ENCODE measurements at regions not wholly inside any gene's neighbourhood (a gene's known extent, or its start where the extent isn't known, plus 50 kb on each side); places are given as distances from the start of the nearest gene placed in this dataset.

GRCh38 chr5:74152136-74152535, 488.4 kb downstream of the ENC1 start:
- POLR2A ChIA-PET = no interaction called here

GRCh38 chr5:74149395-74149794, 491.1 kb downstream of the ENC1 start:
- ChIA-PET POLR2A (no interaction called here), CTCF (no interaction called here)

More at GRCh38 chr5:74152136-74152535, 488.4 kb downstream of the ENC1 start:
- CTCF ChIA-PET = no interaction called here

GRCh38 chr5:74148321-74148720, 492.2 kb downstream of the ENC1 start:
- CTCF ChIA-PET = no interaction called here
- POLR2A ChIA-PET = no interaction called here

GRCh38 chr5:74146796-74147195, 493.7 kb downstream of the ENC1 start:
- CTCF ChIA-PET = no interaction called here

GRCh38 chr5:74145951-74146350, 494.6 kb downstream of the ENC1 start:
- ChIA-PET CTCF (no interaction called here), POLR2A (no interaction called here)

More at GRCh38 chr5:74146796-74147195, 493.7 kb downstream of the ENC1 start:
- POLR2A ChIA-PET = no interaction called here

- ChIA-PET POLR2A (no interaction called here), CTCF (no interaction called here)
These were observed 496.7 kb downstream of the ENC1 start for GRCh38 chr5:74143721-74144330.

- ChIA-PET CTCF (no interaction called here), POLR2A (no interaction called here)
These were observed 497.4 kb downstream of the ENC1 start for GRCh38 chr5:74143151-74143550.

- ChIA-PET CTCF (no interaction called here), POLR2A (no interaction called here)
These were observed 499.5 kb downstream of the ENC1 start for GRCh38 chr5:74141053-74141452.

GRCh38 chr5:74140409-74140808, 500.1 kb downstream of the ENC1 start:
- POLR2A ChIA-PET = no interaction called here
- CTCF ChIA-PET = no interaction called here

- POLR2A ChIA-PET = no interaction called here
- CTCF ChIA-PET = no interaction called here
These were observed 500.9 kb downstream of the ENC1 start for GRCh38 chr5:74139589-74139988.

GRCh38 chr5:74138721-74139120, 501.8 kb downstream of the ENC1 start:
- POLR2A ChIA-PET = no interaction called here
- CTCF ChIA-PET = no interaction called here

GRCh38 chr5:74136276-74136825, 504.2 kb downstream of the ENC1 start:
- POLR2A ChIA-PET = no interaction called here
- CTCF ChIA-PET = no interaction called here

- ChIA-PET CTCF (no interaction called here), POLR2A (no interaction called here)
These were observed 505.5 kb downstream of the ENC1 start for GRCh38 chr5:74135033-74135432.

GRCh38 chr5:74132485-74132884, 506.5 kb downstream of the ARHGEF28 start:
- POLR2A ChIA-PET = no interaction called here

GRCh38 chr5:74131250-74131649, 505.3 kb downstream of the ARHGEF28 start:
- POLR2A ChIA-PET = no interaction called here
- CTCF ChIA-PET = interaction anchor here (0.7 kb wide), 1 partner anchor 211 kb away, joined by 3 read pairs; no protein-coding TSS in a partner anchor

More at GRCh38 chr5:74132485-74132884, 506.5 kb downstream of the ARHGEF28 start:
- CTCF ChIA-PET = no interaction called here

- CTCF ChIA-PET = no interaction called here
- POLR2A ChIA-PET = no interaction called here
These were observed 504.3 kb downstream of the ARHGEF28 start for GRCh38 chr5:74130155-74130897.

- POLR2A ChIA-PET = no interaction called here
- CTCF ChIA-PET = no interaction called here
These were observed 501.7 kb downstream of the ARHGEF28 start for GRCh38 chr5:74127381-74128320.

GRCh38 chr5:74126294-74126693, 500.3 kb downstream of the ARHGEF28 start:
- ChIA-PET POLR2A (no interaction called here), CTCF (no interaction called here)

GRCh38 chr5:74124826-74125225, 498.8 kb downstream of the ARHGEF28 start:
- ChIA-PET POLR2A (no interaction called here), CTCF (no interaction called here)

- ChIA-PET POLR2A (no interaction called here), CTCF (no interaction called here)
These were observed 497.9 kb downstream of the ARHGEF28 start for GRCh38 chr5:74123929-74124328.

Measured in activated CD8-positive, alpha-beta memory T cell treated with anti-CD3 and anti-CD28 coated beads for 36 hours (primary cell).